ENCODE measurements at regions not wholly inside any gene's neighbourhood (a gene's known extent, or its start where the extent isn't known, plus 50 kb on each side); places are given as distances from the start of the nearest gene placed in this dataset.

- TF ChIP-seq ZNF843 (tag by site-specific recombination; IDR thresholded peaks at IDR 0.05): no peak
- TF ChIP-seq ZNF239 (tag by site-specific recombination; IDR thresholded peaks at IDR 0.05): no peak
- no peak for TF ChIP-seq CTCF (tag by site-specific recombination; IDR thresholded peaks at IDR 0.05)
- TF ChIP-seq ZNF121 (tag by site-specific recombination; IDR thresholded peaks at IDR 0.05): no peak
- no peak for TF ChIP-seq ZNF560 (tag by site-specific recombination; IDR thresholded peaks at IDR 0.05; ENCODE audit: borderline replicate concordance)
- TF ChIP-seq RBAK (tag by site-specific recombination; IDR thresholded peaks at IDR 0.05): no peak
Measured at GRCh38 chr9:118586978-118587377, 782.3 kb downstream of the BRINP1 start.

Data from HEK293 (cell line).